ENCODE measurements at regions not wholly inside any gene's neighbourhood (a gene's known extent, or its start where the extent isn't known, plus 50 kb on each side); places are given as distances from the start of the nearest gene placed in this dataset.

GRCh38 chr4:125828346-125828745 is 513.6 kb downstream of the FAT4 start:
- DNase-seq = no peak

DNA sequence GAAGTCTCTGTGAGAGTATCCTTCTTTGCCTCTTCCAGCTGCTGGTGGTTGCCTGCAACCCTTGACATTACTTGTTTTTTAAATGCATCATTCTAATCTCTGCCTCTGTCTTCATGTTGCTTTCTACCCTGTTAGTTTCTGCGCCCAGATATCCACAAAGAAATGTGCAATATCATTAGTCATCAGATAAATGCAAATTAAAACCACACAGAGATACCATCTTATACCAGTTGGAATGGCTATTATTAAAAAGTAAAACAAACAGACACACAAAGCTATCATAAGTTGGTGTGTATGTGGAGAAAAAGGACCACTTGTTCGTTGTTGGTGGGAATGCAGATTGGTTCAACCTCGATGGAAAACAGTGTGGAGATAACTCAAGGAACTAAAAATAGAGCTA is 517.4 kb downstream of the FAT4 start:
- DNase-seq = no peak

DNA sequence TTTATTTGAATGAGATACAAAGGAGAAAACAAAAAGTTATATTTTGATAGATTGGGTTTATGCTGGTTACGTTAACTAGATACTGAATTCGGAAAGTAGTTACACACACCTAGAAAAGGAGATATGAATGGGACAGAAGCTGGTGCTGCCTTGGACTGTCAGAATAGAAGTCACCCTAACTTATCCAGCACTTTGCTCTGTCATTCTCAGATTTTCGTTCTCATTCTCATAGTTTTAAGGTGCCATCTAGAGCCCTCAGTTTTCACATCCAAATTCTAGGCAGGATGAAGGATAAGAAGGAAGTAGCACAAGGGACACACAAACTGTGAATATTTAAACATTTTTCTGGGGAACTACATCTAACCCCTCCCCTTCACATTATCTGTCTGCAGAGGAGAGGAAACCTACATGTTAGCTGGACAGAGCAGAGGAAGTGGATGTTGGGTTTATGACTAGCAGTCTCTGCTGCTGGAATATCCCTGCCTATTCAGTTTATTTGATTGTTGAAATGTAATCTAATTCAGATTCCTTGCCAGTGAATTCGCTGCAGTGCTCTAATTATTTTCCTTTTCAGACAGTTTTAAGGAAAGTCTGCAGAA is 521.9 kb downstream of the FAT4 start:
- DNase-seq = no peak

DNA sequence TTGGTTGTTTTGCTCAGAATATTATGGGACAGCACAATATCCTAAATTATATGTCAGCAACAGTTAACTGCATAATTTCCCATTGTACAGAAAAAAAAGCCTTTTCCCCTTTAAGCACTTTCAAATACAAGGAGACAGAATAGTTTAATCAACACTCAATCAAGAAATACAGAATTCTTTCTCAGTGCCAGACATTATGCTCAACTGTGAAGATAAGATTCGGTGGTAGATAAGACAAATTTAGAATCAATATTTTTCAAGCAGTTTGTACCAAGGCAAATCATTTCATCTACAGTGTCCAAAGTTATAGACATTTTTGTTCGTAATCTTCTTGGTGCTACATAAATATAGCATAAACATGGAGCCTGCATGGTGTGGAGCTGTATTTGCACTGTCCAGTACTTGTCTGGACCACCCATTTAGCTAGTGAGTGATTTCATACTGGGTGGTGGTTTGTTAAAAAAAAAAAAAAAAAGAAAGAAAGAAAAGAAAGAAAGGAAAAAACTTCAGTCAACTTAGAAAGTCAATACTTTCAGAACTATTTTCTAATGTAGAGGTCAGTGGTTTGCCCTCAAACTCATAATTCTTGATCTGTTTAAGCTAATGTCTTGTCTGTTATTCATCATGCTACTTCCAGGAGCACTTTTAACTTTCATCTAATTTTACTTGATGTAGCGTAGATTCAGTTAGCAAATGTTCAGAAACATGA is 522.9 kb downstream of the FAT4 start:
- no peak for DNase-seq

DNA sequence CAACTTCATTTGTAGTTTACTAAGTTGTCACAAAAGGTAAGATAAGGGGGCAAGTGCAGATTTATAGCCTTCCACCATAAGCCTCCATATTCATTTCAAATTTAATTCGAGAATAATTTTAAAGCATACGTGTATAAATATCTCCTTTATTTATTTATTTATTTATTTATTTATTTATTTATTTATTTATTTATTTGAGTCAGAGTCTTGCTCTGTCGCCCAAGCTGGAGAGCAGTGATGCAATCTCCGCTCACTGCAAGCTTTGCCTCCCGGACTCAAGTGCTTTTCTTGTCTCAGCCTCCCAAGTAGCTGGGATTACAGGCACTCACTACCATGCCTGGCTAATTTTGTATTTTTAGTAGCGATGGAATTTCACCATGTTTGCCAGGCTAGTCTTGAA is 523.4 kb downstream of the FAT4 start:
- no peak for DNase-seq

DNA sequence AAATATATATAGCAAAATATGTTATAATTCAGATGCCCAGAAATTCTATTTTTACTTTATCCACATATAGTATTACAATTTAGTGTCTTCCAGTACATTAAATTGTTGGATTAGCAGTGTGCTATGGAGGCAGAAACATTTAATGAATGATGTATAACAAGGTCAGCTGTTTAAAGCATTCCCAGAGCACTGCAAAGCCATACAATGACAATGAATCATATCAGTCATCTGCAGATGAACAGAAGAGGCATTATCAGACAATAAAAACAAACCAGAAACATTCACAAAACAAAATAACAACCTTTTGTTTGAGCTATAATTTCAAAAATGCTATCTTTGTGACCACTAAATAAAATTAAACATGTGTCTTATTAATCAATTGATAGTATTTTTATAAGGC is 524.2 kb downstream of the FAT4 start:
- no peak for DNase-seq

- DNase-seq = no peak
Observed at GRCh38 chr4:125843947-125844346, 529.2 kb downstream of the FAT4 start.

DNA sequence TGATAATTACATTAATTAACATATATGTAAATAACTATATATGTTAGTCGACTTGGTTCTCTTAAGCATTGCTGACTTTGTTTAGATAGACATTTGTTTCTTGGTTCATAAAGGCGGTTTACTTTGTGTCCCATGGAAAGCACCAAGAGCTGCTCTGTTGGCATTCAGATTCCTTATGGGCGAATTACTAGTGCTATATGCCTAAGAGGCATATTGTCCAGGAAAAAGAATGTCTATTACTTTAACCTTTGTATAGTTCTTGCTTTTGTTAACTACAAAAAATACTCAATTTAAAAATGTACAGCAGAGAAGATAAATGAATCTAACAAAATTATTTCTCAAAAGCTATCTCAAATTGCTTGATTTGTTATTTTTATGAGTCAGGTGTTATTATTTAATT is 532.8 kb downstream of the FAT4 start:
- DNase-seq = no peak

DNA sequence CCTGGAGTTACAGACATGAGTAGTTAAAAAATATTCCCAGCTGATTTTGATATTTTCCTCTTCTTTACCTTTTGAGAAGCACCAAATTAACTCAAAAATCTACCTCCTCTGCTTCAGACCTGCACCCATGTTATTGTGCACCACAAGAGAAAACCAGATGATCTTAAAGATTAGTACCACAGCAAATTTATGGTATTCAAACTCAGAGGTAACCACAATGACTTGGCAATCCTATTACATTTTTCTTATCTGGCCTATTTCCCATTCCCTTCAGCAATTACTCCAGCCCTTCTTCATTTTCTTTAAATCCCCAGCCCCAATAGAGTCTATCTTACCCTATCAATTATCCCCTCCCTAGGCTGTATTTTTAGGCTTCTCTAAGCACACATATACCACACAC is 535.1 kb downstream of the FAT4 start:
- DNase-seq = no peak

- no peak for DNase-seq
Observed at GRCh38 chr4:125891597-125892258, 577.0 kb downstream of the FAT4 start.

DNA sequence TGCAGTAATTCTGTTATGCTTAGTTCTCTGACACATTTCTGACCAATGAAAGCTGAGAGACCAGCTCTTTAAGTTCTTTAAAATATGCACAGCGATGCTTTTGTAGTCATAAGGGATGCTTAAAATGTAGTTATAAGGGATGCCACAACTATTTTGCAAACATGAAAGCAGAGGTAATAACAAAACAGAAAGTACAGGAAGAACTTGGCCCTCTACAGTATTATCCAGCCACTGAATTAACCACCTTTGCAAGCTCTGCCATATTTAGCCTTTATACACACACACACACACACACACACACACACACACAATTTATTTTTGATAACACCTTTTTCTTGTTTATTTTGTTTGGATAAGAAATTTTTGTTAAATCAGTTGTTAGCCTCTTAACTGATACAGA is 590.0 kb downstream of the FAT4 start:
- DNase-seq = no peak

DNA sequence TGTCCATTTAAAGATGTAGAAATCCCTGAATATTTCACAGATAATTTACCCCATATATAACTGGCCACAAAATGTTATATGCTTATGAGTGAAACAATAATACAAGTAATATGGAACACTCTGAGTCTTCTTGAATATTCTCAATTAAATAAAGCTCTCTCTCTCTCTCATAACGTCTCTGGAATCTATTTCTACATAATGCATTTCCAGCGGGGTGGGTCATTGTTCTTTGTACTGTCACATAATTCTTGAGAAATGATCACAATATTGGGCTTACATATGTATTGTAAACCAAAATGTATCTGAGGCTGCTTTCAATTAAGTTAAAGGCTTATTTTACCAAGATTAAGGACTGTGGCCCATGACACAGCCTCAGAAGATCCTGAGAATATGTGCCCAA is 596.3 kb downstream of the FAT4 start:
- no peak for DNase-seq

- DNase-seq = no peak
Observed at GRCh38 chr4:125911481-125911880, 596.7 kb downstream of the FAT4 start.

GRCh38 chr4:125917559-125917958 is 602.8 kb downstream of the FAT4 start:
- DNase-seq = no peak

DNA sequence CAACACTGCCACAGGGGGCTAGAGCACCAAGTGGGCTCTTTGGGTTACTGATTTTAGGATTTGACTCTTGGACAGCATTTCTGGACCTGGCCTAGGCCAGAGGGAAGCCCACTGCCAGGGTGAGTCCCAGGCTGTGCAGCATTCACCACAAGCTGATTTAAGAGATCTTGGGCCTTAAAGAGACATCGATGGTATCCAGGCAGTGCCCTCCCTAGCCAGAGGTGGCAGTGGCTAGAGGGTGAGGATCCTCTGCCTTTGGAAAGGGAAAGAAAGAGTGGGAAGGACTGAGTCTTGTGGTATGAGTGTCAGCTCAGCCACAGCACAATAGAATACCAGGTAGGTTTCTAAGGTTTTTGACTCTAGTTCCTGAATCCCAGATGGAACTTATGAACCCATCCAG is 613.9 kb downstream of the FAT4 start:
- DNase-seq = no peak

DNA sequence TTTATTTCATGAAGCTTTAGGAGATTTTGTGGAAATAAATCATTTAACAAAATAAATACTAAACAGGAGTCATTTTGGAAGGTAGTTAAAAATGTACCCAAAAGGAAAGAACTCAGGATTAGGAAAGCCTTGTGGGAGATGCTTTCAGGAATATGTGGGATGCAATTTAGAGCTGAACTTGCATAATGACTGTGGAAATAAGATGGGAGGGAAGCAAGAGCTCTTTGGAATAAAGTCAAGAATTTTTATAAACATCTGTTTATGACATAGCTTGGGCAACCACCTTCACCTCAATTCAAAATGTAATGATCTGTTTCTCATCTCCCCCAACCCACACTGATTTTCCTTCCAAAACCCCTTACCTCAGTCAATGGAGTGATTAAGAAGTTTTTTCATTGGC is 623.8 kb downstream of the FAT4 start:
- no peak for DNase-seq

DNA sequence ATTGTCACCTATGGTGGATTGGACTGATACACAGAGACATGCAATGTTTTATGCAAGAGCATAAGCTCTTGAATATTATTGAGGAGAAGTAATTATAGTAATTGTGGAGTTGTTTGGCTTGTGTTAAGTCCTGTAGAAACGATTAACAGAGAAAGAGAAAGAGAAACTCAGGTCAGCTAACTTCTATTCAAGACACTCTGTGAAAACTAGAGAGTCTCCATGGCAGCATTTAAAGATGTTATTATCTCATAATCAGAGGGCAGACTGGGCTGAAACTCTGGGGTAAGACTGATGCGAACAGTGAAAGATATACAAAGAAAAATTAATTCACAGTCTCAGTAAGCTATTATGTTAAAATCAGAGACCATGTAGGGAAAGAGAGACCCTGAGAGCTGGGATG is 625.7 kb downstream of the FAT4 start:
- peak; percentile 15 for DNase-seq

- DNase-seq = no peak
Observed at GRCh38 chr4:125944966-125945365, 630.2 kb downstream of the FAT4 start.

DNA sequence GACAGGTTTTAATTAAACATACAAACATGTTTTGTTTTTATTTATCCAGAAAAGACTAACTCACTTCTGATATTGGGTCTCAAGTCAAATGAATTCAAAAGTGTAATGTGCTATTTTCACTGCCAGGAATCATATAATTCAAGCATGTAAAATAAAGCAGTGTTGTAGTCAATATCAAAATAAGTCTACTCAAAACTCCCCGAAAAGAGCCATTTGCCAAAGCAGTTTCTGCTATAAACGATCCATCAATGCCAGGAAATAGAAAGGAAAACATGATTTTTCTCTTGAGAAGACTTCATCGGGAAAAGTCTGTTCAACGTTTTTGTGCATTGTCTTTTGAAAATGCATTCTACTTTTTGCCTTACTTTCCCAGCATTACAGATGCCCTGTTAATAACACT is 633.3 kb downstream of the FAT4 start:
- no peak for DNase-seq

GRCh38 chr4:125951261-125951887 is 636.6 kb downstream of the FAT4 start:
- no peak for DNase-seq

- no peak for DNase-seq
Observed at GRCh38 chr4:125952631-125953030, 637.9 kb downstream of the FAT4 start.

DNA sequence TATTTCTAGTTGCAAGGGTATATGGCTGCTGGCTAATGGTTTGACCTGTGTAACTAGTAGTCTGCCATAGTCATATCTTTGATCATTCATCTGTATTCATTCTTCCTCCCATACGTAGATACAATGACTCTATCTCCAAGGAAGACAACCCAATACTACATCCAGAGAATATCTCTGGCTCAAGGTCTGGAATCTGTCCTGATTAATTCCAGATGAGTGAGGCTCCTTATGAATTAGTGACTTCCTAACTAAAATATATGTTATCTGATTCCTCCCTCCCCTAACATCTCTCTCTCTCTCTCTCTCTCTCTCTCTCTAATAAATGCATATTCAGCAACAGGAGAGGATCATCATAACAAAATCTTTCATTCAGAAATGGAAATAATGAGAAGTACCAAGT is 641.5 kb downstream of the FAT4 start:
- DNase-seq = no peak

GRCh38 chr4:125958519-125958918 is 643.8 kb downstream of the FAT4 start:
- DNase-seq = no peak

GRCh38 chr4:125961626-125962025 is 646.9 kb downstream of the FAT4 start:
- no peak for DNase-seq
